ENCODE measurements at regions not wholly inside any gene's neighbourhood (a gene's known extent, or its start where the extent isn't known, plus 50 kb on each side); places are given as distances from the start of the nearest gene placed in this dataset.

GRCh38 chr12:97169889-97170567 lies 263.0 kb downstream of the NEDD1 start:
- Histone ChIP-seq H3K36me3 (replicated peaks in 1 of 2; ENCODE audit: control insufficient read depth in 1 of 2, insufficient read depth in 2 of 2, low read length in 2 of 2) (no peaks in the 10 kb centered on the region), H3K4me2 (ENCODE audit: low read depth, low read length) (no peak overlapping the region), H3K9ac (ENCODE audit: insufficient read depth, low read depth, low read length) (no peak overlapping the region), H3K4me1 (ENCODE audit: insufficient read depth, low read length) (no peaks in the 10 kb centered on the region), H3K4me3 (replicated peaks in 1 of 3; ENCODE audit: insufficient read depth in 1 of 3, low read depth in 2 of 3, low read length in 3 of 3) (no peak overlapping the region), H3K79me2 (ENCODE audit: insufficient read depth, low read length) (no peaks in the 10 kb centered on the region), H3K27ac (ENCODE audit: extremely low read length, insufficient read depth, low read length) (no peak overlapping the region), H4K20me1 (ENCODE audit: insufficient read depth, low read length) (no peaks in the 10 kb centered on the region), H3K9me3 (ENCODE audit: low read length) (no peaks in the 10 kb centered on the region), H3K27me3 (ENCODE audit: control insufficient read depth in 1 of 2, insufficient read depth in 2 of 2, low read length in 2 of 2) (no peaks in the 10 kb centered on the region), H2AFZ (ENCODE audit: low read length) (no peak overlapping the region)
- ChIA-PET POLR2A (no interaction called here), CTCF (ENCODE audit: low intra/inter-chr PET ratio, low total read pairs) (no interaction called here)
- no peak for FAIRE-seq
- 25% methylated on average over 6 of the region's 6 CpGs for WGBS (ENCODE audit: low lambda C conversion rate)
- no TSS peak for BruUV-seq (replicated peaks)
- DNase-seq (ENCODE audit: low spot score), result no peak
- TF ChIP-seq KLF11 (CRISPR knock-in tag; IDR thresholded peaks at IDR 0.05) (no peak), E2F5 (CRISPR knock-in tag; conservative IDR thresholded peaks at IDR 0.05) (no peak), ZC3H4 (CRISPR knock-in tag; IDR thresholded peaks at IDR 0.05; ENCODE audit: borderline replicate concordance) (no peak), POLR2A (IDR thresholded peaks at IDR 0.05; ENCODE audit: insufficient read depth in 1 of 2, low read depth in 2 of 2, low read length in 2 of 2) (no peak), ZFY (CRISPR knock-in tag; IDR thresholded peaks at IDR 0.05) (no peak), ZNF512 (CRISPR knock-in tag; IDR thresholded peaks at IDR 0.05) (no peak), ZNF574 (CRISPR knock-in tag; IDR thresholded peaks at IDR 0.05) (no peak), ATF7 (IDR thresholded peaks at IDR 0.05) (no peak), ATF7 (CRISPR knock-in tag; IDR thresholded peaks at IDR 0.05) (no peak), ZNF230 (CRISPR knock-in tag; IDR thresholded peaks at IDR 0.05) (no peak), ZNF607 (CRISPR knock-in tag; IDR thresholded peaks at IDR 0.05; ENCODE audit: borderline replicate concordance) (no peak), RBM39 (IDR thresholded peaks at IDR 0.05; ENCODE audit: low read depth, low read length, poor library complexity, severe bottlenecking) (no peak), ZNF556 (CRISPR knock-in tag; IDR thresholded peaks at IDR 0.05; ENCODE audit: borderline replicate concordance) (no peak), SIX1 (CRISPR knock-in tag; IDR thresholded peaks at IDR 0.05; ENCODE audit: borderline replicate concordance) (no peak), ZKSCAN5 (CRISPR knock-in tag; IDR thresholded peaks at IDR 0.05) (no peak), FOXM1 (CRISPR knock-in tag; IDR thresholded peaks at IDR 0.05) (no peak), DPF2 (CRISPR knock-in tag; IDR thresholded peaks at IDR 0.05; ENCODE audit: borderline replicate concordance, low read depth) (no peak), ARNT2 (CRISPR knock-in tag; IDR thresholded peaks at IDR 0.05; ENCODE audit: low read depth) (no peak), RNF2 (conservative IDR thresholded peaks at IDR 0.05; ENCODE audit: low read depth) (no peak)
- in situ Hi-C loops (cut with HindIII; ENCODE audit: extremely low pct_ligation_motif_present, low pct_unique_long_range_greater_than_20kb) (no loop called here), intact Hi-C loops (cut with micrococcal nuclease; ENCODE audit: unreplicated experiment) (no loop called here)
- no peak for ATAC-seq
